Tibial artery (tissue), 4 donors: ENCODE measurements at regions not wholly inside any gene's neighbourhood (a gene's known extent, or its start where the extent isn't known, plus 50 kb on each side); places are given as distances from the start of the nearest gene placed in this dataset.

Experiments used
- DNase-seq, 2 donors: peaks; one replicate each; pipeline ENCODE4 v3.0.0-alpha.2; 2019
- H3K27ac ChIP-seq, 2 donors: fragments of 200-600 bp; sonication (generic) in 1 of 2; 1 replicate in 1 of 2; 2 replicates in 1 of 2; pipeline ENCODE4 v1.5.1; 2018 to 2019; ENCODE audit warnings: mild to moderate bottlenecking in 1 of 2
- H3K27me3 ChIP-seq, 2 donors: fragments of 200-600 bp; sonication (generic) in 1 of 2; one replicate each; pipeline versions ENCODE4 v1.5.1 to v1.6.0; 2016 to 2019
- H3K36me3 ChIP-seq, 3 donors: fragments of 200-600 bp; sonication (generic) in 2 of 3; one replicate each; pipeline ENCODE4 v1.5.1; 2016 to 2019; ENCODE audit warnings: mild to moderate bottlenecking in 2 of 3
- H3K4me1 ChIP-seq, 4 donors: fragments of 200-600 bp; sonication (generic) in 2 of 4; 1 replicate in 3 of 4; 2 replicates in 1 of 4; pipeline ENCODE4 v1.5.1; 2016 to 2019
- H3K4me3 ChIP-seq, 2 donors: fragments of 200-600 bp; sonication (generic) in 1 of 2; 1 replicate in 1 of 2; 2 replicates in 1 of 2; pipeline ENCODE4 v1.5.1; 2018 to 2019; ENCODE audit warnings: mild to moderate bottlenecking in 2 of 2
- H3K9me3 ChIP-seq, 3 donors: fragments of 200-600 bp; sonication (generic) in 1 of 3; one replicate each; pipeline ENCODE4 v1.5.1; 2016 to 2019
- intact Hi-C: fragments of 100-400 bp; cut with DNase I; formaldehyde crosslinking; loops from one replicate; pipeline ENCODE4 v1.15.0; 2023; ENCODE audit warnings: low total_unique reads
- TF ChIP-seq, protein P1 (sequence below), 2 experiments: fragments of 200-600 bp in 1 of 2; fragments of 450-650 bp in 1 of 2; IDR thresholded peaks; one replicate each; pipeline ENCODE4 v1.5.1; 2017 to 2019; ENCODE audit warnings: antibody characterized with exemption in 2 of 2, mild to moderate bottlenecking in 1 of 2, moderate library complexity in 1 of 2

DNA sequence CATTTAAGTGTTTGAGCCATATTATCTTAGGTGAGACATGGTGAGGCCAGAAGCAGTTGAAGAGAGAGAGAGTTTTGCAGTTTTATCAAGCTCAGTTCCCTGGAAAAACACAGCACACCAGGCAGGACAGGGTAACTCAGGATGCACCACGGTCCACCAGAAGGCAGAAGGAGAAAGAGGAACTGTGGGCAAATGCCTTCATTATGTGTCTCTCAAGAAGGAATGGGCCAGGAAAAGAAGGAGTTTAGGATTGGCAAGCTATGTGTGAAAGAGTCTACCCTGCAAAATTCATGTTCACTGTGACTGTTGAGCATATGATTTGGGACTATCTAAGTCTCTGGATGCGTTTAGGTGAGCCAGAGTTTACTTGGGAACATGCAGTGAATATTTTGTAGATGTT, 934.5 kb upstream of the MIR17HG start:
- H3K36me3 ChIP-seq: no peaks in the 10 kb centered on the region
- H3K27ac ChIP-seq: no peak overlapping the region
- intact Hi-C loops: no loop called here
- no peak for DNase-seq
- H3K4me3 ChIP-seq: no peak overlapping the region
- H3K27me3 ChIP-seq: no peaks in the 10 kb centered on the region
- H3K4me1 ChIP-seq: peaks cover 0 to 5% (median 0%) of the 10 kb centered on the region in 4 donors
- TF ChIP-seq, protein P1, sequence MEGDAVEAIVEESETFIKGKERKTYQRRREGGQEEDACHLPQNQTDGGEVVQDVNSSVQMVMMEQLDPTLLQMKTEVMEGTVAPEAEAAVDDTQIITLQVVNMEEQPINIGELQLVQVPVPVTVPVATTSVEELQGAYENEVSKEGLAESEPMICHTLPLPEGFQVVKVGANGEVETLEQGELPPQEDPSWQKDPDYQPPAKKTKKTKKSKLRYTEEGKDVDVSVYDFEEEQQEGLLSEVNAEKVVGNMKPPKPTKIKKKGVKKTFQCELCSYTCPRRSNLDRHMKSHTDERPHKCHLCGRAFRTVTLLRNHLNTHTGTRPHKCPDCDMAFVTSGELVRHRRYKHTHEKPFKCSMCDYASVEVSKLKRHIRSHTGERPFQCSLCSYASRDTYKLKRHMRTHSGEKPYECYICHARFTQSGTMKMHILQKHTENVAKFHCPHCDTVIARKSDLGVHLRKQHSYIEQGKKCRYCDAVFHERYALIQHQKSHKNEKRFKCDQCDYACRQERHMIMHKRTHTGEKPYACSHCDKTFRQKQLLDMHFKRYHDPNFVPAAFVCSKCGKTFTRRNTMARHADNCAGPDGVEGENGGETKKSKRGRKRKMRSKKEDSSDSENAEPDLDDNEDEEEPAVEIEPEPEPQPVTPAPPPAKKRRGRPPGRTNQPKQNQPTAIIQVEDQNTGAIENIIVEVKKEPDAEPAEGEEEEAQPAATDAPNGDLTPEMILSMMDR (IDR thresholded peaks at IDR 0.05): no peak
- no peaks in the 10 kb centered on the region for H3K9me3 ChIP-seq

DNA sequence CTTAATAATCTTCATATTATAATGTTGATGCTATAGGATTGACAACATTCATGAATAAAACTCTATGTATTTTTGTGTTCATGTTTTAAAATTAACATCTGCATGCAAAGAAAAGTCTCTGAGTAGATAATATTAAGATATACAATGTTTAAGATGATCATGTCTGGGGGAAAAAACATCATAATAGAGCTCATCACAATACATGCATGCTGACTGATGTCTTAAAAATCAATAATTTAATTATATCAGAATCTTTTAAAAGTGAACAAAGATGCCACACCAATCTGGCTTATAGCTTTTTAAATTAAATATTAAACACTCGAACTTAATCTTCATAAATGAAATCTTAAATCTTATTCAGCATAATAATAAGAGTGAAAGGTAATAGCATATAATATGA, 933.9 kb upstream of the MIR17HG start:
- peaks cover 0 to 5% (median 0%) of the 10 kb centered on the region in 4 donors for H3K4me1 ChIP-seq
- no peaks in the 10 kb centered on the region for H3K9me3 ChIP-seq
- no peak overlapping the region for H3K4me3 ChIP-seq
- no peaks in the 10 kb centered on the region for H3K27me3 ChIP-seq
- TF ChIP-seq, protein P1 (IDR thresholded peaks at IDR 0.05): no peak
- intact Hi-C loops: no loop called here
- H3K27ac ChIP-seq: no peak overlapping the region
- no peaks in the 10 kb centered on the region for H3K36me3 ChIP-seq
- DNase-seq: no peak

DNA sequence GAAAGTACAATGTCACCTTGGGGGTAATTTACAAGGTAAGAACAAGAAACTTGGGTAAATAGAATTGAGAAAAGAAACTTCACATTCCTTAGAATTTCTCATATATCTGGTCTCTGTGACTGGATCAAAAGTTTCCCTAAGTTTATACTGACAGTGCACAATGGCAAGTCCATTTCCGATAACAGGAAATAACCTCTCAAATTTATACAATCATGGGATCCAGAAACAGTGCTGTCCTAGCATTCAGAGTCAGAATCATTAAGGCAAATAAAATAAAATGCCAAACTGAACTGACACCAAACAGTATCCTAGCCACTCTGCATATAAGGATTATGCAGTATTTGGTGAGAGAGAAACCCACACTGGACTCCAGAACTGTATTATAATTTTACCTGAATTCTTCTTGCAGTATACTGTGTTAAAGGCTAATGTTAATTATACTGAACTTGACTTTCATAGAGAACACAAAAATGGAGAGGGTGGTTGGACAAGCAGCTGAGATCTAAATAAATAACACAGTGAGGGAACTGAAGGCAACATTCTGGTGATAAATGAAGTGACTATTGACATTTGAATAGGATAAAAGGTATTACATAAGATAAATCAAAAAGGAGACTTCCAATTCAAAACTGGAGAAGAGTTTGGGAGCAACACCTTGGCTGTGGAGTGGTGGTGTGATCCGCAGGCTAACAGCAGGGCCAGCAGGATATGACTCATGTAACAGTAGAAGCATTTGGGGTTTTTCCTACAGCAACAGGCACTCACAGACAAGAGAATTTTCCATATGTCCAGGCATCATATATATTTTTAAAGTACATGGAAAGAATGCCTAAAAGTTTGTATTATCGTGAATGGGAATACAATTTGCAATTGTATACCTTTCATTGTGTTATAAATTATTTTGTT, 932.5 kb upstream of the MIR17HG start:
- intact Hi-C loops: no loop called here
- H3K4me1 ChIP-seq: peaks cover 0 to 5% (median 0%) of the 10 kb centered on the region in 4 donors
- H3K36me3 ChIP-seq: no peaks in the 10 kb centered on the region
- TF ChIP-seq, protein P1 (IDR thresholded peaks at IDR 0.05): no peak
- H3K4me3 ChIP-seq: no peak overlapping the region
- no peaks in the 10 kb centered on the region for H3K9me3 ChIP-seq
- no peaks in the 10 kb centered on the region for H3K27me3 ChIP-seq
- H3K27ac ChIP-seq: no peak overlapping the region
- no peak for DNase-seq

DNA sequence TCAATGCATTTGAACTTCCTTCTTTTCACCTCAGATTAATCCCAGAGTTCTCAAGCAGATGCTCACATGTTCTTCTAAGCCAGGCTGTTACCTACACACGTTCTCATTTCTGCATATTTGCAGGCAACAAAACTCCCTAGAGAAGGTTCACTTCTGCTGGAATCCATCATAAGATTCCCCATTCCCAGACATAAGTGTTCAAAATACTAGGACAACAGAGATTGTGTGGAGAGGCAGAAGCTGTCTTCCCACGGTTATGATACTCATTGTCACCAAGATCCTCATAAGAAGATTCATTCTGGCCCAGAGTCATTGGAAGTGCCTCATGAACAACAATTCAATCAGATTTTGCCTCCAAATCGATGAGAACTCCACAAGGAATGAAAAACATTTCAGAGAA, 931.6 kb upstream of the MIR17HG start:
- TF ChIP-seq, protein P1 (IDR thresholded peaks at IDR 0.05): no peak
- intact Hi-C loops: no loop called here
- peaks cover 0 to 5% (median 0%) of the 10 kb centered on the region in 4 donors for H3K4me1 ChIP-seq
- no peak for DNase-seq
- no peak overlapping the region for H3K4me3 ChIP-seq
- H3K27ac ChIP-seq: no peak overlapping the region
- no peaks in the 10 kb centered on the region for H3K36me3 ChIP-seq
- H3K27me3 ChIP-seq: no peaks in the 10 kb centered on the region
- no peaks in the 10 kb centered on the region for H3K9me3 ChIP-seq

DNA sequence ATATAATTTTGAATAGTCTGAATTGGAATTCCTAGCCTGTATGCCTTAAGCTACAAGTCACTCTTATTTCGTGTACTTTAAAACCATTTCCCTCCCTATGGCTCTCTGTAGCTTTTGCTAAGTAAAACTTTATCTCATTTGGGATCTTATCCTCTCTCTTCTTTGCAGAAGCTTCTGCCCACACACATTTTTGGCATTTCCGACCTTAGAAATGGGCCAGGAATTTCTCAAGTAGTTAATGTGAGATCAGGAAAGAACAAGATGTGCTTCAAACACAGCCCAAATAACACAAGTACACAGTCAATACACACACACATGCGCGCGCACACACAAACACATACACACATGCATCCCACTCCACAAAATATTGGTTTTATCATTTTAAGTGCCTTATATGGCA, 931.0 kb upstream of the MIR17HG start:
- no peak overlapping the region for H3K27ac ChIP-seq
- DNase-seq: no peak
- TF ChIP-seq, protein P1 (IDR thresholded peaks at IDR 0.05): no peak
- H3K27me3 ChIP-seq: no peaks in the 10 kb centered on the region
- intact Hi-C loops: no loop called here
- no peaks in the 10 kb centered on the region for H3K9me3 ChIP-seq
- peaks cover 0 to 5% (median 0%) of the 10 kb centered on the region in 4 donors for H3K4me1 ChIP-seq
- H3K4me3 ChIP-seq: no peak overlapping the region
- no peaks in the 10 kb centered on the region for H3K36me3 ChIP-seq
